Caco-2 (cell line): ENCODE measurements at regions not wholly inside any gene's neighbourhood (a gene's known extent, or its start where the extent isn't known, plus 50 kb on each side); places are given as distances from the start of the nearest gene placed in this dataset.

ENCODE experiments used
- BruUV-seq: library from RNA; stranded (reverse); fragments of 400-500 nt; replicated peaks from 2 replicates; lab custom pipeline; 2021; lab: Mats Ljungman, UMichigan
- CTCF ChIA-PET: fragments of 300-600 bp; sonication (Branson Sonifier 250); formaldehyde crosslinking; loops from one replicate; lab custom pipeline; 2022; ENCODE audit warnings: antibody characterized with exemption; lab: Charles Lee
- POLR2A ChIA-PET: fragments of 300-600 bp; sonication (Branson Sonifier 250); formaldehyde crosslinking; loops from one replicate; lab custom pipeline; 2022; ENCODE audit warnings: antibody characterized with exemption; lab: Charles Lee
- DNase-seq, 2 experiments: peaks; one replicate each; pipeline versions ENCODE4 v3.0.0 to v3.0.0-alpha.2; 2020 to 2022
- H3K27me3 ChIP-seq: replicated peaks from 2 replicates; pipeline ENCODE4 v1.6.0; 2011; ENCODE audit warnings: low read length; ENCODE audit not compliant: control insufficient read depth, insufficient read depth
- H3K36me3 ChIP-seq: 2 replicates; pipeline ENCODE4 v1.5.1; 2011; ENCODE audit warnings: low read length; ENCODE audit not compliant: control insufficient read depth, insufficient read depth
- H3K4me1 ChIP-seq: fragments of 250-450 bp; sonication (Bioruptor Pico); 2 replicates; pipeline ENCODE4 v1.5.1; 2020; ENCODE audit warnings: mild to moderate bottlenecking
- H3K4me3 ChIP-seq: 2 replicates; pipeline ENCODE4 v1.5.1; 2011; ENCODE audit warnings: low read depth, mild to moderate bottlenecking, control low read depth, low read length
- H3K9me3 ChIP-seq: fragments of 250-450 bp; sonication (Bioruptor Pico); 2 replicates; pipeline ENCODE4 v1.5.1; 2020; ENCODE audit warnings: mild to moderate bottlenecking, moderate library complexity
- H3K27ac Mint-ChIP-seq: one replicate; pipeline ENCODE4 v1.8.0; 2022; ENCODE audit warnings: mixed read lengths; ENCODE audit not compliant: unreplicated experiment
- H3K27me3 Mint-ChIP-seq: one replicate; pipeline ENCODE4 v1.8.0; 2022; ENCODE audit warnings: mixed read lengths; ENCODE audit not compliant: insufficient read depth, unreplicated experiment
- H3K36me3 Mint-ChIP-seq: one replicate; pipeline ENCODE4 v1.8.0; 2022; ENCODE audit warnings: mild to moderate bottlenecking, mixed read lengths; ENCODE audit not compliant: insufficient read depth, unreplicated experiment
- H3K4me1 Mint-ChIP-seq: one replicate; pipeline ENCODE4 v1.8.0; 2022; ENCODE audit warnings: low read depth, mixed read lengths; ENCODE audit not compliant: unreplicated experiment
- H3K4me3 Mint-ChIP-seq: one replicate; pipeline ENCODE4 v1.8.0; 2022; ENCODE audit warnings: mild to moderate bottlenecking, moderate library complexity, mixed read lengths; ENCODE audit not compliant: unreplicated experiment
- H3K9me3 Mint-ChIP-seq: one replicate; pipeline ENCODE4 v1.8.0; 2022; ENCODE audit warnings: mixed read lengths; ENCODE audit not compliant: unreplicated experiment
- CTCF ChIP-seq, 2 experiments: fragments of 200-600 bp in 1 of 2; IDR thresholded peaks; 1 replicate in 1 of 2; 2 replicates in 1 of 2; pipeline versions ENCODE4 v1.5.1 to v1.8.0; 2011 to 2022; ENCODE audit warnings: antibody characterized with exemption in 1 of 2, control low read depth in 1 of 2, inconsistent platforms in 1 of 2, low read depth in 1 of 2, low read length in 1 of 2, mild to moderate bottlenecking in 1 of 2, moderate library complexity in 1 of 2; ENCODE audit not compliant: insufficient read depth in 1 of 2, severe bottlenecking in 1 of 2, unreplicated experiment in 1 of 2
- intact Hi-C: fragments of 100-400 bp; cut with micrococcal nuclease; formaldehyde crosslinking; loops from one replicate; pipeline ENCODE4 v1.10.0; 2022; ENCODE audit not compliant: unreplicated experiment

- no peaks in the 10 kb centered on the region for H3K4me1 ChIP-seq
- H3K27me3 Mint-ChIP-seq: peaks cover 4% of the 10 kb centered on the region
- ChIA-PET POLR2A (no interaction called here), CTCF (no interaction called here)
- peaks cover 22% of the 10 kb centered on the region for H3K9me3 Mint-ChIP-seq
- no peak overlapping the region for H3K4me3 Mint-ChIP-seq
- TF ChIP-seq CTCF (IDR thresholded peaks at IDR 0.05; ENCODE audit: insufficient read depth in 1 of 2, low read depth in 1 of 2, low read length in 1 of 2, severe bottlenecking in 1 of 2, unreplicated experiment in 1 of 2): no peak
- no peak overlapping the region for H3K4me3 ChIP-seq
- intact Hi-C loops: no loop called here
- H3K36me3 Mint-ChIP-seq: no peaks in the 10 kb centered on the region
- peaks cover 4% of the 10 kb centered on the region; the same call in 1 of the 2 replicates for H3K9me3 ChIP-seq
- no peaks in the 10 kb centered on the region for H3K4me1 Mint-ChIP-seq
- H3K36me3 ChIP-seq: no peaks in the 10 kb centered on the region
- no peak overlapping the region for H3K27ac Mint-ChIP-seq
- BruUV-seq: no TSS peak
- no peak for DNase-seq
- H3K27me3 ChIP-seq: no peaks in the 10 kb centered on the region
Observed at GRCh38 chr19:30812099-30812678, 440.0 kb downstream of the ZNF536 start.

DNA sequence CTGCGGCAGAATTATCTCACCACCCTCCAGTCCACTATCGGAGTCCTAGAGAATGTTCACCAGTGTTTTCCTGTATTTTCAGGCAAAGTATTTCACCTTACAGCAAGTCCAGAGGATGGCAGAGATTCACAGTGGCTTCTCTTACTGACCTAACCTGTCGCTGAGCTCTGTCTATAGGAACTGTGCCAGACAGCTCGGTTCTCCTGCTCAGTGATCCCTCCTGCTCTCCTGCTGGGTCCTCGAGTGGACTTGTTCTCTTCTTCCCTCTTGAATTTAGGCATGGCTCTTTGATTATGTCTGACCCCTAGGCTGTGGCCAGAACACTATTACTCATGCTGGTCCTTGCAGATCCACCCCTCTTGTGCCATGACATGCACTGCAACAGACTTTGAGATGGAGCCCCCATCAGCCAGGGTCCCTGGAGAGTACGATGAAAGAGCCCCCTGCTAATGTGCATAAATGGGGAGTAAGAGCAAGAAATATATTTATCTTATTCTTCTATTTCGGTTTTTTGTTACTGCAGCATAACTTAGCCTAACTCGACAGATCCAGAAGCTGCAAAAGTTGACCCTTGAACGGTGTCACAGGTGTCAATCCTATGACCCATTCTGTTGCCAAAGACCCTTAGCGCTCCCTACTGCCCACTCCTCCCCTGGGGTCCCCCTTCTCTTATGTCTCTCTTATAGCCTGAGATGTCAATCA lies 439.4 kb downstream of the ZNF536 start:
- no TSS peak for BruUV-seq
- CTCF ChIA-PET: no interaction called here
- intact Hi-C loops: no loop called here
- no peaks in the 10 kb centered on the region for H3K27me3 ChIP-seq
- DNase-seq: no peak
- Mint-ChIP-seq H3K4me3 (no peak overlapping the region), H3K27me3 (peaks cover 3% of the 10 kb centered on the region), H3K4me1 (no peaks in the 10 kb centered on the region), H3K27ac (no peak overlapping the region), H3K36me3 (no peaks in the 10 kb centered on the region), H3K9me3 (peaks cover 22% of the 10 kb centered on the region)
- no peak overlapping the region for H3K4me3 ChIP-seq
- POLR2A ChIA-PET: no interaction called here
- peaks cover 4% of the 10 kb centered on the region; the same call in 1 of the 2 replicates for H3K9me3 ChIP-seq
- H3K36me3 ChIP-seq: no peaks in the 10 kb centered on the region
- no peak for TF ChIP-seq CTCF (IDR thresholded peaks at IDR 0.05; ENCODE audit: insufficient read depth in 1 of 2, low read depth in 1 of 2, low read length in 1 of 2, severe bottlenecking in 1 of 2, unreplicated experiment in 1 of 2)
- H3K4me1 ChIP-seq: no peaks in the 10 kb centered on the region

GRCh38 chr19:30810726-30811125 lies 438.5 kb downstream of the ZNF536 start:
- H3K27me3 Mint-ChIP-seq: no peaks in the 10 kb centered on the region
- no peak overlapping the region for H3K27ac Mint-ChIP-seq
- no peak for TF ChIP-seq CTCF (IDR thresholded peaks at IDR 0.05; ENCODE audit: insufficient read depth in 1 of 2, low read depth in 1 of 2, low read length in 1 of 2, severe bottlenecking in 1 of 2, unreplicated experiment in 1 of 2)
- Histone ChIP-seq H3K9me3 (peaks cover 4% of the 10 kb centered on the region; the same call in 1 of the 2 replicates), H3K36me3 (no peaks in the 10 kb centered on the region), H3K4me1 (no peaks in the 10 kb centered on the region), H3K4me3 (no peak overlapping the region), H3K27me3 (no peaks in the 10 kb centered on the region)
- POLR2A ChIA-PET: no interaction called here
- CTCF ChIA-PET: no interaction called here
- H3K9me3 Mint-ChIP-seq: peaks cover 22% of the 10 kb centered on the region
- BruUV-seq: no TSS peak
- intact Hi-C loops: no loop called here
- H3K4me1 Mint-ChIP-seq: no peaks in the 10 kb centered on the region
- no peak for DNase-seq
- H3K4me3 Mint-ChIP-seq: no peak overlapping the region
- H3K36me3 Mint-ChIP-seq: no peaks in the 10 kb centered on the region
